ENCODE measurements at regions not wholly inside any gene's neighbourhood (a gene's known extent, or its start where the extent isn't known, plus 50 kb on each side); places are given as distances from the start of the nearest gene placed in this dataset.

DNA sequence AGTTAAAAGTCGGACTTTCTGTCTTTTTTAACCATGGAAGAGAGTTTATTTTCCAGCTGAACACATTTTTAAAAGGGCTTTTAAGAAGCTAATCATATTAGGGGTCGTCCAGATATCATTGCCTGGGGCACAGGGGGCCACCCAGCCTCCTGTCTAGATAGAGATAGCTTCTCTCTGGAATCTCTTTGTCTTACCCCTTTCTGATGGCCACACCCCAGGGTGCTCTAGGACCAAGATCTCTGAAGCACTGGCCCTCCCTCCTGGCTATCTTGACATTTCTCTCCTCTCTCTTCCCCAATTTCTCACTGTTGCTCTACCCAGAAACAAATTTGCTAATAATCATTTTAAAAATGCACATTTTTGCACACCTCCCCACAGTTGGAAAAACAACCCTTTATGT, 204.4 kb downstream of the NXNL2 start:
- no peak for DNase-seq (ENCODE audit: low read depth, low spot score)
- POLR2A ChIA-PET, result no interaction called here
- Histone ChIP-seq H3K4me1 (ENCODE audit: control insufficient read depth, insufficient read depth, low read length) (no peaks in the 10 kb centered on the region), H3K4me3 (ENCODE audit: low read depth in 2 of 2, low read length in 2 of 2) (no peak overlapping the region), H3K27ac (ENCODE audit: low read length) (no peak overlapping the region), H3K9me3 (ENCODE audit: control insufficient read depth, insufficient read depth, low read depth, low read length) (no peaks in the 10 kb centered on the region), H3K27me3 (ENCODE audit: control insufficient read depth, insufficient read depth, low read length) (no peaks in the 10 kb centered on the region), H3K36me3 (ENCODE audit: control insufficient read depth, insufficient read depth, low read length) (no peaks in the 10 kb centered on the region)
- CTCF ChIA-PET, result no interaction called here
- intact Hi-C loops (cut with micrococcal nuclease; ENCODE audit: unreplicated experiment) (loop anchor here (10.0 kb wide), 1 partner anchor 145 kb away; no protein-coding TSS in a partner anchor), in situ Hi-C loops (cut with HindIII; ENCODE audit: low pct_unique_long_range_greater_than_20kb, low sequenced_read_pairs) (no loop called here)
- TF ChIP-seq SIN3A (IDR thresholded peaks at IDR 0.05; ENCODE audit: borderline replicate concordance, insufficient read depth, low read depth, low read length) (no peak), TCF7L2 (IDR thresholded peaks at IDR 0.05; ENCODE audit: low read depth, low read length) (no peak), POLR2AphosphoS5 (IDR thresholded peaks at IDR 0.05; ENCODE audit: low read depth, low read length) (no peak)
- TF ChIP-seq, protein P1, sequence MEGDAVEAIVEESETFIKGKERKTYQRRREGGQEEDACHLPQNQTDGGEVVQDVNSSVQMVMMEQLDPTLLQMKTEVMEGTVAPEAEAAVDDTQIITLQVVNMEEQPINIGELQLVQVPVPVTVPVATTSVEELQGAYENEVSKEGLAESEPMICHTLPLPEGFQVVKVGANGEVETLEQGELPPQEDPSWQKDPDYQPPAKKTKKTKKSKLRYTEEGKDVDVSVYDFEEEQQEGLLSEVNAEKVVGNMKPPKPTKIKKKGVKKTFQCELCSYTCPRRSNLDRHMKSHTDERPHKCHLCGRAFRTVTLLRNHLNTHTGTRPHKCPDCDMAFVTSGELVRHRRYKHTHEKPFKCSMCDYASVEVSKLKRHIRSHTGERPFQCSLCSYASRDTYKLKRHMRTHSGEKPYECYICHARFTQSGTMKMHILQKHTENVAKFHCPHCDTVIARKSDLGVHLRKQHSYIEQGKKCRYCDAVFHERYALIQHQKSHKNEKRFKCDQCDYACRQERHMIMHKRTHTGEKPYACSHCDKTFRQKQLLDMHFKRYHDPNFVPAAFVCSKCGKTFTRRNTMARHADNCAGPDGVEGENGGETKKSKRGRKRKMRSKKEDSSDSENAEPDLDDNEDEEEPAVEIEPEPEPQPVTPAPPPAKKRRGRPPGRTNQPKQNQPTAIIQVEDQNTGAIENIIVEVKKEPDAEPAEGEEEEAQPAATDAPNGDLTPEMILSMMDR (IDR thresholded peaks at IDR 0.05), result no peak
- TF ChIP-seq, protein P2, sequence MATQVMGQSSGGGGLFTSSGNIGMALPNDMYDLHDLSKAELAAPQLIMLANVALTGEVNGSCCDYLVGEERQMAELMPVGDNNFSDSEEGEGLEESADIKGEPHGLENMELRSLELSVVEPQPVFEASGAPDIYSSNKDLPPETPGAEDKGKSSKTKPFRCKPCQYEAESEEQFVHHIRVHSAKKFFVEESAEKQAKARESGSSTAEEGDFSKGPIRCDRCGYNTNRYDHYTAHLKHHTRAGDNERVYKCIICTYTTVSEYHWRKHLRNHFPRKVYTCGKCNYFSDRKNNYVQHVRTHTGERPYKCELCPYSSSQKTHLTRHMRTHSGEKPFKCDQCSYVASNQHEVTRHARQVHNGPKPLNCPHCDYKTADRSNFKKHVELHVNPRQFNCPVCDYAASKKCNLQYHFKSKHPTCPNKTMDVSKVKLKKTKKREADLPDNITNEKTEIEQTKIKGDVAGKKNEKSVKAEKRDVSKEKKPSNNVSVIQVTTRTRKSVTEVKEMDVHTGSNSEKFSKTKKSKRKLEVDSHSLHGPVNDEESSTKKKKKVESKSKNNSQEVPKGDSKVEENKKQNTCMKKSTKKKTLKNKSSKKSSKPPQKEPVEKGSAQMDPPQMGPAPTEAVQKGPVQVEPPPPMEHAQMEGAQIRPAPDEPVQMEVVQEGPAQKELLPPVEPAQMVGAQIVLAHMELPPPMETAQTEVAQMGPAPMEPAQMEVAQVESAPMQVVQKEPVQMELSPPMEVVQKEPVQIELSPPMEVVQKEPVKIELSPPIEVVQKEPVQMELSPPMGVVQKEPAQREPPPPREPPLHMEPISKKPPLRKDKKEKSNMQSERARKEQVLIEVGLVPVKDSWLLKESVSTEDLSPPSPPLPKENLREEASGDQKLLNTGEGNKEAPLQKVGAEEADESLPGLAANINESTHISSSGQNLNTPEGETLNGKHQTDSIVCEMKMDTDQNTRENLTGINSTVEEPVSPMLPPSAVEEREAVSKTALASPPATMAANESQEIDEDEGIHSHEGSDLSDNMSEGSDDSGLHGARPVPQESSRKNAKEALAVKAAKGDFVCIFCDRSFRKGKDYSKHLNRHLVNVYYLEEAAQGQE (IDR thresholded peaks at IDR 0.05; ENCODE audit: insufficient read depth in 1 of 2, low read depth in 2 of 2, low read length in 1 of 2), result no peak
- ATAC-seq, result no peak
- no TSS peak for BruUV-seq (replicated peaks)

DNA sequence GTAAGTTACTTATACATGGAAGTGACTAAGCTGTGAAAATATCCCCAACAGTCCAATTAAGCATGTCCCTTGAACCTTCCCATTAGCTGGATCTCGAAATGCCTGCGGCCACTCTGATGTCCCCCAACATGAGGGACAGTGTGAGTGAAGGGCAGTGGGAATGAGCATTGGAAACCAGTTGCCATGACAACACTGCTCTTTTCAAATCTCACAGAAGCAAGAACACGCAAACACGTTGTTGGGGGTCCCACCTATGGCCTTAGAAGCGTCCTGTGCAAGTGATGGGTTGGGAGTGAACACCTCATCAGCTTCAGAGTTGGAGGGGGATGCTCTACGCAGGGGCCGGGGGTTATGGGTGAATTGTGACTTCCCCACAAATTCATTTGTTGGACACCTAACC, 205.9 kb downstream of the NXNL2 start:
- no peak for ATAC-seq
- Histone ChIP-seq H3K4me1 (ENCODE audit: control insufficient read depth, insufficient read depth, low read length) (no peaks in the 10 kb centered on the region), H3K36me3 (ENCODE audit: control insufficient read depth, insufficient read depth, low read length) (no peaks in the 10 kb centered on the region), H3K27ac (ENCODE audit: low read length) (no peak overlapping the region), H3K4me3 (ENCODE audit: low read depth in 2 of 2, low read length in 2 of 2) (no peak overlapping the region), H3K9me3 (ENCODE audit: control insufficient read depth, insufficient read depth, low read depth, low read length) (no peaks in the 10 kb centered on the region), H3K27me3 (ENCODE audit: control insufficient read depth, insufficient read depth, low read length) (no peaks in the 10 kb centered on the region)
- ChIA-PET POLR2A (no interaction called here), CTCF (no interaction called here)
- DNase-seq (ENCODE audit: low read depth, low spot score), result no peak
- BruUV-seq (replicated peaks), result no TSS peak
- in situ Hi-C loops (cut with HindIII; ENCODE audit: low pct_unique_long_range_greater_than_20kb, low sequenced_read_pairs) (no loop called here), intact Hi-C loops (cut with micrococcal nuclease; ENCODE audit: unreplicated experiment) (no loop called here)
- TF ChIP-seq SIN3A (IDR thresholded peaks at IDR 0.05; ENCODE audit: borderline replicate concordance, insufficient read depth, low read depth, low read length) (no peak), POLR2AphosphoS5 (IDR thresholded peaks at IDR 0.05; ENCODE audit: low read depth, low read length) (no peak), TCF7L2 (IDR thresholded peaks at IDR 0.05; ENCODE audit: low read depth, low read length) (no peak)
- TF ChIP-seq, protein P1 (IDR thresholded peaks at IDR 0.05), result no peak
- TF ChIP-seq, protein P2 (IDR thresholded peaks at IDR 0.05; ENCODE audit: insufficient read depth in 1 of 2, low read depth in 2 of 2, low read length in 1 of 2), result no peak
